ENCODE measurements at regions not wholly inside any gene's neighbourhood (a gene's known extent, or its start where the extent isn't known, plus 50 kb on each side); places are given as distances from the start of the nearest gene placed in this dataset.

DNA sequence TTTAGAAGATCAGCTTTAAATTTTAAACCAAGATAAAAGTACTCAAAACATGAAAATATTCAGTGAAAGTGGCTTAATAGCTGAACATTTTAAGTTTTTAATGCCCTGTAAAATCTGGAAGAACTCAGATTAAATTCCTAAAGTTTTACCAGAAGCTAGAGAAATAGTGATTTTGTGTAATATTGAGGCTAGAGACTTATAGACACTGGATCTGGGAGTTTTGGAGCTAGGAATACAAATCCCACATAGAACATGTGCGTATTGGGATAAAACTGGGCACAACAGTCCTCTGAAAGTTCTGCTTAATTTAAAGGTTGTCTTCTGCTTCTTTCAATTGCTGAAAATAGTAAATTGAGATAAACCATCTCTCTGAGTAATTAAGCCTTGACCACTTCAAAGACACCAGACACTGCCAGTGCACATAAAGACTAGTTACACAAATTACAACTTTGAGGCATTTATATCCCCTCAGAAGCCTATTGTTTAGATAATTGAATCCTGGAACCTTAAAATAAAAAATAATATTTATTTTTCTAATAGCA is 1382.5 kb downstream of the OTOL1 start:
- DNase-seq, result no peak
- no CpG with 5 or more reads among the region's 1 CpG for WGBS (ENCODE audit: insufficient coverage, low lambda C conversion rate)
- no peaks in the 10 kb centered on the region for H3K4me1 ChIP-seq (ENCODE audit: control insufficient read depth, insufficient read depth, low read length)
- no peaks in the 10 kb centered on the region for H3K27me3 ChIP-seq (ENCODE audit: control insufficient read depth, insufficient read depth, low read length)
- no peak overlapping the region for H3K4me3 ChIP-seq (ENCODE audit: low read length)
- no peak overlapping the region for H3K27ac ChIP-seq (ENCODE audit: low read length)
- no peaks in the 10 kb centered on the region for H3K9me3 ChIP-seq (ENCODE audit: control insufficient read depth, low read depth, low read length)
- no peaks in the 10 kb centered on the region for H3K36me3 ChIP-seq (ENCODE audit: control insufficient read depth, insufficient read depth, low read length)

DNA sequence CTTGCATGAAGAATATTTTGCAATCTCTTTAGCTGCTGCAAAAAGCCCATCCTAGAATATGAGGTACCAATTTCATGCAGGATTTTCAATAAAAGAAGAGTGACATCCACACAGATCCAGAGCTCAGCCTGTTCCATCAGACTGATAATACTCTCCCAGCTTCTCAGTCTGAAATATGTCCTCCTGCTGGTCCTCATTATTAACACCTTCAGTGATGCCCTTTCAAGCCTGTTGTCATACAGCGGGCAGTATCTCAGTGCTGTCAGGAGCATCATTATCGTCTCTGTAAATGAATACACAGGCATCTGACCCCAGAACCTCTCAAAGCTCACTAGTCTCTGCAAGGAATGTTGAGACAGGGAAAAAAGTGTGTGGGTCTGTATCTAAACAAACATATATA is 1387.8 kb downstream of the OTOL1 start:
- Histone ChIP-seq H3K27ac (ENCODE audit: low read length) (no peak overlapping the region), H3K4me1 (ENCODE audit: control insufficient read depth, insufficient read depth, low read length) (no peaks in the 10 kb centered on the region), H3K27me3 (ENCODE audit: control insufficient read depth, insufficient read depth, low read length) (no peaks in the 10 kb centered on the region), H3K4me3 (ENCODE audit: low read length) (no peak overlapping the region), H3K36me3 (ENCODE audit: control insufficient read depth, insufficient read depth, low read length) (no peaks in the 10 kb centered on the region), H3K9me3 (ENCODE audit: control insufficient read depth, low read depth, low read length) (no peaks in the 10 kb centered on the region)
- DNase-seq, result no peak
- WGBS (ENCODE audit: insufficient coverage, low lambda C conversion rate), result no CpG with 5 or more reads among the region's 2 CpGs

DNA sequence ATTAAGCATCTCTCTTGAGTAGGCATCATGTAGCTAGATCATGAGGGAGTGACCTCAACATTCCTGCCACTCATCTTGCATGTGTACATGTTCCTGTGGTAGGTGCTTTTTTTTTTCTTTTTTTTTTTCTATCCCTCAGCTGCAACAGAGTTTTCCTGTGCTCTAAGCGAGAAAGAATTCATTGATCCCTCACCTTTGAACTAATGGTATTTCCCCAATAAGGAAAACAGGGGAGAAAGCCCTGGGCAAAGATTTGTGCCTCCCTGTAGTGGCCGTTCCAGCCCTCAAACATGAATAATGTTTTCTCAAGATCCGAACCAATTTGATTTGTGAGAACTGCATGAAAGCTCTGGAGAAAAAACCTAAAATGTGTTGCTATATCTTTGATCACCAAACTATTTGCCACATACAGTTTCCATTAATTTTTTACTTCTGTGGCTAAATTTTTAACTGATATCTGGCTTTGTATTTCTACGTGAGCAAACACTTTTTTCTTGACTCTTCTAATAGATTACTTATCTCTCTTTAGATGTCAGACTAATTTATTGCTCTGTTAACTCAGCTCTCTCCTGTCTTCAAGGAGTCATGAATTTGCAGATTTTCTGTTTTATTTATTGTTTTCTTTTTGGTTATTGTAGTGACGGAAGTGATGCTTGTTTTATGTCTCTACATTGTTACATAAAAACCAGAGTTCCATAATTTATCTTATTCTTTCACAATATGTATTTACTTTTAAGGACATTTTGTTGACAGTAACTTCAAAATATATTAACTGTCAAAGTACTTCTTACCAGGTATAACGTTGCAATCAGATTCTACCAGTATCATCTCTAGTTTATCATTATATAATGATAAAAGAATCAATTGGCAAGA is 1396.5 kb downstream of the OTOL1 start:
- DNase-seq, result no peak
- no peaks in the 10 kb centered on the region for H3K36me3 ChIP-seq (ENCODE audit: control insufficient read depth, insufficient read depth, low read length)
- H3K4me3 ChIP-seq (ENCODE audit: low read length), result no peak overlapping the region
- 17% methylated on average over 1 of the region's 6 CpGs for WGBS (ENCODE audit: insufficient coverage, low lambda C conversion rate)
- no peaks in the 10 kb centered on the region for H3K9me3 ChIP-seq (ENCODE audit: control insufficient read depth, low read depth, low read length)
- no peak overlapping the region for H3K27ac ChIP-seq (ENCODE audit: low read length)
- H3K27me3 ChIP-seq (ENCODE audit: control insufficient read depth, insufficient read depth, low read length), result no peaks in the 10 kb centered on the region
- no peaks in the 10 kb centered on the region for H3K4me1 ChIP-seq (ENCODE audit: control insufficient read depth, insufficient read depth, low read length)

DNA sequence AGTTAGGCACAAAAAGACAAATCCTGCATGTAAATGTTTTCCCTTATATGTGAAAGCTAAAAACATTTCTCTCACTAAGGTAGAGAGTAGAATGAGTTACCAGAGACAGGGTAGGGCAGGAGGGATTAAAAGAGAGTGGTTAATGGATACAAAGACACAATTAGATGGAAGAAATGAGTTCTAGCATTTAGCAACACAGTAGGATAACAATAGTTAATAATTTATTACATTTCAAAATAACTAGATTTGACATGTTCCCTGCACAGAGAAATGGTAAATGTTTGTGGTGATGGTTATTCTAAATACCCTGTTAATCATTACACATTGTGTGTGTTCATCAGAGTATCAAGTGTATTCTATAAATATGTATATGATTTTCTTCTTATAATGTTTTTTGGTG is 1400.7 kb downstream of the OTOL1 start:
- no peaks in the 10 kb centered on the region for H3K9me3 ChIP-seq (ENCODE audit: control insufficient read depth, low read depth, low read length)
- DNase-seq, result no peak
- no peak overlapping the region for H3K4me3 ChIP-seq (ENCODE audit: low read length)
- no peak overlapping the region for H3K27ac ChIP-seq (ENCODE audit: low read length)
- no peaks in the 10 kb centered on the region for H3K4me1 ChIP-seq (ENCODE audit: control insufficient read depth, insufficient read depth, low read length)
- no peaks in the 10 kb centered on the region for H3K27me3 ChIP-seq (ENCODE audit: control insufficient read depth, insufficient read depth, low read length)
- no peaks in the 10 kb centered on the region for H3K36me3 ChIP-seq (ENCODE audit: control insufficient read depth, insufficient read depth, low read length)

DNA sequence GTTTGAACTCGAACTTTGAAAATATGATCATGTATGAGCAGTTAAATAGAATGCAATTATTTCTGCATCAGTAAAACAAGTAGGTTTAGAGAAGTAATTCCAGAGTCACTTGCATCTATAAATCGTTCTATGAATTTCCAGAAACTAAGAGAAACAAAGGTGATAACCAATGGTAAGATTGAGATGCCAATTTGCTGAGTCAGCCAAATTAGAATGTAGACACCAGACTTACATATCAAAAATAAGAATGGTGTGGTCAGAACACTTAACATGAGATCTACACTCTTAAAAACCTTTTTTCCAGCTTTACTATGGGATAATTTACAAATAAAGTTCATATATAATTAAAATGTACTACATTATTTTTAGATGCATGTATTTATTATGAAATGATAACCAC is 1435.9 kb downstream of the OTOL1 start:
- Histone ChIP-seq H3K9me3 (ENCODE audit: control insufficient read depth, low read depth, low read length) (no peaks in the 10 kb centered on the region), H3K36me3 (ENCODE audit: control insufficient read depth, insufficient read depth, low read length) (no peaks in the 10 kb centered on the region), H3K27ac (ENCODE audit: low read length) (no peak overlapping the region), H3K27me3 (ENCODE audit: control insufficient read depth, insufficient read depth, low read length) (no peaks in the 10 kb centered on the region), H3K4me1 (ENCODE audit: control insufficient read depth, insufficient read depth, low read length) (no peaks in the 10 kb centered on the region), H3K4me3 (ENCODE audit: low read length) (no peak overlapping the region)
- no peak for DNase-seq
- WGBS (ENCODE audit: insufficient coverage, low lambda C conversion rate), result no CpG with 5 or more reads among the region's 2 CpGs

DNA sequence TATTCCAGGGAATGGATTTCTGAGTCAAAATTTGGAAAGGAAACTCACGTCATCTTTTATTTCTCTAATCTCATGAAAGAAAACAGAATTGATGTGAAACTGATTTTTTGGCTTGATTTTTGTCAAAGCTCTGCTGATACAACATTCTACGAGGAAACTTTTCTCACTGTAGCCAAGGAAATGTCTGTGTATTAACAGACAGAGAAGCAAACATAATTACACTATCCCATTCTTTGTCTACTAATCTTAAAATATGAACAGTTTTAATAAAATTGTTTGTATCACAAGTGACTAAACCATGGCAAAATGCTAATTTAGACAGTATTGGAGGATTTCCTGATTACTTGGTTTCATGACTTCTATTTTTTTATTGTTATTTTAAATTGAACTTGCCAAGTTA is 1437.0 kb downstream of the OTOL1 start:
- 83% methylated on average over 1 of the region's 2 CpGs for WGBS (ENCODE audit: insufficient coverage, low lambda C conversion rate)
- no peak for DNase-seq
- Histone ChIP-seq H3K4me1 (ENCODE audit: control insufficient read depth, insufficient read depth, low read length) (no peaks in the 10 kb centered on the region), H3K36me3 (ENCODE audit: control insufficient read depth, insufficient read depth, low read length) (no peaks in the 10 kb centered on the region), H3K27ac (ENCODE audit: low read length) (no peak overlapping the region), H3K27me3 (ENCODE audit: control insufficient read depth, insufficient read depth, low read length) (no peaks in the 10 kb centered on the region), H3K4me3 (ENCODE audit: low read length) (no peak overlapping the region), H3K9me3 (ENCODE audit: control insufficient read depth, low read depth, low read length) (no peaks in the 10 kb centered on the region)

DNA sequence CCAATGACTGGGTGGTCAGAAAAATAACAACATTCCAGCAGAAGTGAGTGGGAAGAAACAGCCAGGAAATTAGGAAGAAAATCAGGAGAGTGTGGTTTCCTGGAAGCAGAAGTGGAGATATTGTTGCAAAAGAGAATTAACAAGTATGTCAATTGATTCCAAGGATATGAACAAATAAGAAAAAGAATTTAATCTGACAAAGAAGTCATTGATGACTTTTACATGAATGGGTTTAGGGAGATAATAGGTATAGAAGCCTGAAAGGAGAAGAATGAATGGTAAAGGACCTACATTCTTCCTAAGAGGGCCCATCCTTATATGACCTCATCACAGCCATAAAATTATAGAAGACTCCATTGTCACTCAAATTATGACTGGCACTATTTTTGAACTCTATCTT is 1440.1 kb downstream of the OTOL1 start:
- DNase-seq, result no peak
- Histone ChIP-seq H3K4me3 (ENCODE audit: low read length) (no peak overlapping the region), H3K4me1 (ENCODE audit: control insufficient read depth, insufficient read depth, low read length) (no peaks in the 10 kb centered on the region), H3K9me3 (ENCODE audit: control insufficient read depth, low read depth, low read length) (no peaks in the 10 kb centered on the region), H3K27ac (ENCODE audit: low read length) (no peak overlapping the region), H3K36me3 (ENCODE audit: control insufficient read depth, insufficient read depth, low read length) (no peaks in the 10 kb centered on the region), H3K27me3 (ENCODE audit: control insufficient read depth, insufficient read depth, low read length) (no peaks in the 10 kb centered on the region)

DNA sequence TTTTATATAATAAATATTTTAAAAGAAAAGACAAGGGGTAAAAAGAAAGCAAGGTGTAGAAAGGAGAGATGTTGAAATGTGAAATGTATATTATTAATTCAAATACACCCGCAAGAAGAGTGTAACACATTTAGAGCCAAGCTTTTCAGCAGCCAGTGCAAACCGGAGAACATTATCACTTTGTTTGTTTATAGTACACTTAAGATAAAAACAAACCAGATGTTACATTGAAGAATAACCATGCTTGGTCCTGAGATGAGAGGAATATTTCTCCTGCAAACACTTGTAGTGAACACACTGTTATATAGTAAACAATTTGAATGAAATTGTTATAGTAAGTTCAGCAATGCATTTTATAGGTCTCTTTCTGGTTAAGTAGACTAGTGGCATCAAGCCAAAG is 1441.5 kb downstream of the OTOL1 start:
- Histone ChIP-seq H3K27ac (ENCODE audit: low read length) (no peak overlapping the region), H3K27me3 (ENCODE audit: control insufficient read depth, insufficient read depth, low read length) (no peaks in the 10 kb centered on the region), H3K4me3 (ENCODE audit: low read length) (no peak overlapping the region), H3K9me3 (ENCODE audit: control insufficient read depth, low read depth, low read length) (no peaks in the 10 kb centered on the region), H3K4me1 (ENCODE audit: control insufficient read depth, insufficient read depth, low read length) (no peaks in the 10 kb centered on the region), H3K36me3 (ENCODE audit: control insufficient read depth, insufficient read depth, low read length) (no peaks in the 10 kb centered on the region)
- 100% methylated on average over 1 of the region's 2 CpGs for WGBS (ENCODE audit: insufficient coverage, low lambda C conversion rate)
- no peak for DNase-seq

DNA sequence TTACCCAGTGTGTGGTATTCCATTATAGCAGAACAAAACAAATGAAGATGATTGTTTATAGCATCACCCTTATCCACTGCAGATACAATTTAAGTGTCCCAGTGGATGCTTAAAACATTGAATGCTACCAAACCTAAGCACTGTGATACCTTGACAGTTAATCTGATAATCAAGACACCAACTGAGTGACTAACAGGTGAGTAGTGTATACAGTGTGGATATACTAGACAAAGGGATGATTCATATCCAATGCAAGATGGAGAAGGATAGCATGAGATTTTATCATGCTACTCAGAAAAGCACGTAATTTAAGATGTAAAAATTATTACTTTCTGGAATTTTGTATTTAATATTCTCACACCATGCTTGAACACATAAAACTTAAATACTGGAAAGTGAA is 1449.0 kb downstream of the OTOL1 start:
- Histone ChIP-seq H3K9me3 (ENCODE audit: control insufficient read depth, low read depth, low read length) (no peaks in the 10 kb centered on the region), H3K4me3 (ENCODE audit: low read length) (no peak overlapping the region), H3K4me1 (ENCODE audit: control insufficient read depth, insufficient read depth, low read length) (no peaks in the 10 kb centered on the region), H3K36me3 (ENCODE audit: control insufficient read depth, insufficient read depth, low read length) (no peaks in the 10 kb centered on the region), H3K27me3 (ENCODE audit: control insufficient read depth, insufficient read depth, low read length) (no peaks in the 10 kb centered on the region), H3K27ac (ENCODE audit: low read length) (no peak overlapping the region)
- no CpG with 5 or more reads among the region's 1 CpG for WGBS (ENCODE audit: insufficient coverage, low lambda C conversion rate)
- no peak for DNase-seq

DNA sequence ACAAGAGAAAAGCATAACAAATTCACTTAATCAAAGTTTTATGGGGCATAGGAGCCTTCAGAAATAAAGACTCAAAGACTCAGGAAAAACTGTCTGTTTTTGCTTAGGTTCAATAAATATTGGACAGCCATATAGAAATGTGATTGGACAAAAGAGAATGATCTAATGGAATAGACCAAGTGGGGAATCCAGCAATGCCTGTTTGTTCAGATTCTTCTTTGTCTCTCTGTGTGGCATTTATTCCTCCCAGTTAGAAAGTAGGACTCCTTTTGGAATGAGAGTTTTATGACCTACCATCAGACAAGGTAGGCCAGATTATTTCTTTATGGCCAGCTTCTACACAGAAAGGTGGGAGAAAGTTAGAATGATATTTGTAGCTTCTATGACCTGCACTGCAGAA is 1460.1 kb downstream of the OTOL1 start:
- H3K9me3 ChIP-seq (ENCODE audit: control insufficient read depth, low read depth, low read length), result no peaks in the 10 kb centered on the region
- H3K27ac ChIP-seq (ENCODE audit: low read length), result no peak overlapping the region
- H3K4me1 ChIP-seq (ENCODE audit: control insufficient read depth, insufficient read depth, low read length), result no peaks in the 10 kb centered on the region
- DNase-seq, result no peak
- H3K27me3 ChIP-seq (ENCODE audit: control insufficient read depth, insufficient read depth, low read length), result no peaks in the 10 kb centered on the region
- no peak overlapping the region for H3K4me3 ChIP-seq (ENCODE audit: low read length)
- H3K36me3 ChIP-seq (ENCODE audit: control insufficient read depth, insufficient read depth, low read length), result no peaks in the 10 kb centered on the region

DNA sequence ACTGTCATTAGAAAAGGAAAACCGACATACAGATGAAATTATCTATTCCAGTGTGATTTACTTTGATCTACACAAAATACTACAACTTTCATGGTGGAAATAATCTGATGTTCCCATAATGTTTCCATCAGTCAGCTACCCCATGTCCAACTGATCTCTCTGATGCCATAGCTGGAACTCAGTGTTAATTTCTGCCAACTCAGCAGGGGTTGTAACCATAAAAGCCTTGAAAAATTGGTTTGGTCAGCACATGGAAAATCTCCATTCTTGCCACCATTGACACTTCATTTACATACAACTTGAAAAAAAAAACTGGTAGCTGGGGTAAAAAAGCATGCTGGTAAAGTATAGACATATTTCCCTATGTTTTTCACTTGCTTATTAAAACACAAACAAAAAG is 1463.7 kb downstream of the OTOL1 start:
- no peak for DNase-seq
- H3K27me3 ChIP-seq (ENCODE audit: control insufficient read depth, insufficient read depth, low read length), result no peaks in the 10 kb centered on the region
- H3K36me3 ChIP-seq (ENCODE audit: control insufficient read depth, insufficient read depth, low read length), result no peaks in the 10 kb centered on the region
- WGBS (ENCODE audit: insufficient coverage, low lambda C conversion rate), result no CpG with 5 or more reads among the region's 1 CpG
- no peak overlapping the region for H3K27ac ChIP-seq (ENCODE audit: low read length)
- H3K4me1 ChIP-seq (ENCODE audit: control insufficient read depth, insufficient read depth, low read length), result no peaks in the 10 kb centered on the region
- no peak overlapping the region for H3K4me3 ChIP-seq (ENCODE audit: low read length)
- no peaks in the 10 kb centered on the region for H3K9me3 ChIP-seq (ENCODE audit: control insufficient read depth, low read depth, low read length)
